ENCODE measurements at regions not wholly inside any gene's neighbourhood (a gene's known extent, or its start where the extent isn't known, plus 50 kb on each side); places are given as distances from the start of the nearest gene placed in this dataset.
"Not testable (repeated sequence)": the region's sequence is repeated elsewhere in the genome, so short reads cannot be mapped to it uniquely, and the experiment has no call there.

DNA sequence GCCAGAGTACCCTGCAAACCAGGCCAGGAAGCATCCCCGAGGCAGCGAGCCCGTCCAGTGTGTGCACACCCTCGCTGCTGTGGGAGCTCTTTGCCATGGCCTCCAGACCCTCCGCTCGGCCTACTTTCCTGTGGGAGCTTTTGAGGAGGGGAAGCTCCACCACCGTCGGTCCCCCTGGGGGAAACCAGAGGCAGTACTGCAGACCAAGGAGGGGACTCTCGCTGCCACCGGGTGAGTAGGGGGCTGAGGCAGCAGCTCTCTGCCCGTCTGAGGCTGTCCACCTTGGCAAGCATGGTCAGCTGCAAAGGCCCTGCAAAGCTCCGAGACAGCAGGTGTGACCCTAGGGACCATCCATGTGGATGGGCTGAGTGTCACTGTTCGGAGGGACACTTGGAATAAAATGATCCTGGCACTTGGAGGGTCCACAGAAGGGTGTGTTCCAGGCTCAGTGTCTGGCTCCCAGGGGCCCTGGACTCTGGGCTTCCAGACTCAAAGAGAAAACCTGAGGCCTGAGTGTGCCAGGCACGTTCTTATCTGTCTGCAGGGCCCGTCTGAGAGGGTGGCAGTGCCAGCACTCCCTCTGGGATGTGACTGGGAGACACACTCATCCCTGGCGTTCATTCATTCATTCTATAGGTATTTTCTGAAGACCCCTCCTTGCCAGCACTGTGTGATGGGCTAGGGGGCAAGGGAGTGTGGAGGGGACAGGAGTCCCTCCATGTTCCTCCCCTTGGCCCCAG, 282.8 kb upstream of the HS6ST1 start:
- H3K4me1 Mint-ChIP-seq (ENCODE audit: low read depth), result no peaks in the 10 kb centered on the region
- TF ChIP-seq CTCF (IDR thresholded peaks at IDR 0.05; ENCODE audit: unreplicated experiment), result no peak
- H3K27ac Mint-ChIP-seq, result no peak overlapping the region
- no peaks in the 10 kb centered on the region for H3K36me3 Mint-ChIP-seq (ENCODE audit: insufficient read depth)
- no peaks in the 10 kb centered on the region for H3K9me3 Mint-ChIP-seq (ENCODE audit: low read depth)
- H3K27me3 Mint-ChIP-seq, result no peaks in the 10 kb centered on the region
- no peak for DNase-seq (ENCODE audit: low spot score, unreplicated experiment)
- H3K4me3 Mint-ChIP-seq (ENCODE audit: low read depth), result no peak overlapping the region

GRCh38 chr2:128602038-128602698, 283.5 kb upstream of the HS6ST1 start:
- Mint-ChIP-seq H3K27me3 (peaks cover 3% of the 10 kb centered on the region), H3K27ac (no peak overlapping the region), H3K36me3 (ENCODE audit: insufficient read depth) (no peaks in the 10 kb centered on the region), H3K4me3 (ENCODE audit: low read depth) (no peak overlapping the region), H3K9me3 (ENCODE audit: low read depth) (no peaks in the 10 kb centered on the region), H3K4me1 (ENCODE audit: low read depth) (no peaks in the 10 kb centered on the region)
- no peak for TF ChIP-seq CTCF (IDR thresholded peaks at IDR 0.05; ENCODE audit: unreplicated experiment)
- DNase-seq (ENCODE audit: low spot score, unreplicated experiment), result no peak

- H3K9me3 Mint-ChIP-seq (ENCODE audit: low read depth), result no peaks in the 10 kb centered on the region
- no peak overlapping the region for H3K27ac Mint-ChIP-seq
- no peaks in the 10 kb centered on the region for H3K36me3 Mint-ChIP-seq (ENCODE audit: insufficient read depth)
- no peaks in the 10 kb centered on the region for H3K4me1 Mint-ChIP-seq (ENCODE audit: low read depth)
- TF ChIP-seq CTCF (IDR thresholded peaks at IDR 0.05; ENCODE audit: unreplicated experiment), result no peak
- H3K27me3 Mint-ChIP-seq, result peaks cover 7% of the 10 kb centered on the region
- no peak for DNase-seq (ENCODE audit: low spot score, unreplicated experiment)
- no peak overlapping the region for H3K4me3 Mint-ChIP-seq (ENCODE audit: low read depth)
Observed at GRCh38 chr2:128602699-128603101, 284.0 kb upstream of the HS6ST1 start.

- Mint-ChIP-seq H3K4me3 (ENCODE audit: low read depth) (no peak overlapping the region), H3K27ac (no peak overlapping the region), H3K27me3 (peaks cover 8% of the 10 kb centered on the region), H3K4me1 (ENCODE audit: low read depth) (no peaks in the 10 kb centered on the region), H3K36me3 (ENCODE audit: insufficient read depth) (no peaks in the 10 kb centered on the region), H3K9me3 (ENCODE audit: low read depth) (no peaks in the 10 kb centered on the region)
- no peak for TF ChIP-seq CTCF (IDR thresholded peaks at IDR 0.05; ENCODE audit: unreplicated experiment)
- no peak for DNase-seq (ENCODE audit: low spot score, unreplicated experiment)
Observed at GRCh38 chr2:128603411-128603924, 284.8 kb upstream of the HS6ST1 start.

- Mint-ChIP-seq H3K27ac (no peak overlapping the region), H3K4me1 (ENCODE audit: low read depth) (no peaks in the 10 kb centered on the region), H3K27me3 (peaks cover 14% of the 10 kb centered on the region), H3K9me3 (ENCODE audit: low read depth) (no peaks in the 10 kb centered on the region), H3K4me3 (ENCODE audit: low read depth) (no peak overlapping the region), H3K36me3 (ENCODE audit: insufficient read depth) (no peaks in the 10 kb centered on the region)
- no peak for TF ChIP-seq CTCF (IDR thresholded peaks at IDR 0.05; ENCODE audit: unreplicated experiment)
- DNase-seq (ENCODE audit: low spot score, unreplicated experiment), result no peak
Observed at GRCh38 chr2:128604045-128604444, 285.4 kb upstream of the HS6ST1 start.

DNA sequence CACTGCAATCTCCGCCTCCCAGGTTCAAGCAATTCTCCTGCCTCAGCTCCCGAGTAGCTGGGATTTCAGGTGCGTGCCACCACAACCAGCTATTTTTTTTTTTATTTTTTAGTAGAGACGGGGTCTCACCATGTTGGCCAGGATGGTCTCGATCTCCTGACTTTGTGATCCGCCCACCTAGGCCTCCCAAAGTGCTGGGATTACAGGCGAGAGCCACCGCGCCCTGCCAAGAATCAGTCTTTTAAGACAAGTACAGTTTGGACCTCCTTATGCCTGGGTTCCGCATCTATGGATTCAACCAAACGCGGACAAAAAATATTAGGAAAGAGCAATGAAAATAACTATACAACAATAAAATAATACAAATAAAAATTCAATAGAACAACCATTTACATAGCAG, 285.9 kb upstream of the HS6ST1 start:
- H3K27me3 Mint-ChIP-seq, result peaks cover 16% of the 10 kb centered on the region
- H3K4me1 Mint-ChIP-seq (ENCODE audit: low read depth); H3K36me3 Mint-ChIP-seq (ENCODE audit: insufficient read depth); H3K27ac Mint-ChIP-seq; H3K4me3 Mint-ChIP-seq (ENCODE audit: low read depth); H3K9me3 Mint-ChIP-seq (ENCODE audit: low read depth); DNase-seq (ENCODE audit: low spot score, unreplicated experiment): not testable (repeated sequence)
